HEK293 (cell line): ENCODE measurements at regions not wholly inside any gene's neighbourhood (a gene's known extent, or its start where the extent isn't known, plus 50 kb on each side); places are given as distances from the start of the nearest gene placed in this dataset.

Experiments used
- GLI2 ChIP-seq: fragments of 450-650 bp; formaldehyde crosslinking; IDR thresholded peaks from 2 replicates; pipeline ENCODE4; 2017; ENCODE audit warnings: missing biosample characterization, missing genetic modification characterization, low read depth, borderline replicate concordance
- KLF1 ChIP-seq: fragments of 450-650 bp; formaldehyde crosslinking; IDR thresholded peaks from 2 replicates; pipeline ENCODE4 v1.5.1; 2016; ENCODE audit warnings: missing biosample characterization, missing genetic modification characterization
- ZFP3 ChIP-seq: fragments of 450-650 bp; formaldehyde crosslinking; IDR thresholded peaks from 2 replicates; pipeline ENCODE4 v1.5.1; 2016; ENCODE audit warnings: low read depth, missing biosample characterization, missing genetic modification characterization
- ZNF350 ChIP-seq: fragments of 450-650 bp; formaldehyde crosslinking; IDR thresholded peaks from 2 replicates; pipeline ENCODE4 v1.5.0; 2017; ENCODE audit warnings: missing biosample characterization, mild to moderate bottlenecking, missing genetic modification characterization
- ZNF555 ChIP-seq: fragments of 450-650 bp; formaldehyde crosslinking; conservative IDR thresholded peaks from 2 replicates; pipeline ENCODE4 v1.5.1; 2017; ENCODE audit warnings: missing biosample characterization, mild to moderate bottlenecking, missing genetic modification characterization, inconsistent platforms
- ZNF707 ChIP-seq: fragments of 450-650 bp; formaldehyde crosslinking; IDR thresholded peaks from 2 replicates; pipeline ENCODE4 v1.5.1; 2016; ENCODE audit warnings: missing biosample characterization, missing genetic modification characterization
- TF ChIP-seq, protein P1 (sequence below): fragments of 450-650 bp; formaldehyde crosslinking; IDR thresholded peaks from 2 replicates; pipeline ENCODE4 v1.5.1; 2017; ENCODE audit warnings: missing biosample characterization, missing genetic modification characterization
- TF ChIP-seq, protein P2 (sequence below): fragments of 450-650 bp; formaldehyde crosslinking; IDR thresholded peaks from 2 replicates; pipeline ENCODE4 v1.5.1; 2016; ENCODE audit warnings: missing biosample characterization, missing genetic modification characterization
- TF ChIP-seq, protein P3 (sequence below): fragments of 450-650 bp; formaldehyde crosslinking; IDR thresholded peaks from 2 replicates; pipeline ENCODE4 v1.5.1; 2017; ENCODE audit warnings: missing biosample characterization, mild to moderate bottlenecking, missing genetic modification characterization, moderate library complexity

DNA sequence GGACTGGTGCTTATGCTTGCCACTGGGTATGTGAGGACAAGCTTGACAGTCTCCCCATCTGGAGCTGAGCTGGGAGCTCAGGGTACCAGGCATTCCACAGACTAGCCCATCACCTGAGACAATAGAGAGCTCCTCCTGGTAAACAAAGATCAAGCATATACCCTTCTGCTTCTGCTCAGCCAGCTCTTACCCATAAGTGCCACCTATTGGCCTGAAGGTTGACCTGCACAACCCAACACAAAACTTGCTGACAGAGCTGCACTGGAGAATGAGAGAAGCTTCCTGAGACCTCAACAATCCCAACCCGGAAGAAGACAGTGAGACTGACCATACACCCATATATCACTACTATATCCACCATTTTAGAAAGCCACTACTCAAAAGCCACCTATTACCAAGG, 1049.2 kb upstream of the INTU start:
- TF ChIP-seq ZNF555 (tag by site-specific recombination) (no peak), GLI2 (tag by site-specific recombination) (no peak), KLF1 (tag by site-specific recombination) (no peak), ZNF350 (tag by site-specific recombination) (no peak), ZFP3 (tag by site-specific recombination) (no peak), ZNF707 (tag by site-specific recombination) (no peak)
- TF ChIP-seq, protein P1, sequence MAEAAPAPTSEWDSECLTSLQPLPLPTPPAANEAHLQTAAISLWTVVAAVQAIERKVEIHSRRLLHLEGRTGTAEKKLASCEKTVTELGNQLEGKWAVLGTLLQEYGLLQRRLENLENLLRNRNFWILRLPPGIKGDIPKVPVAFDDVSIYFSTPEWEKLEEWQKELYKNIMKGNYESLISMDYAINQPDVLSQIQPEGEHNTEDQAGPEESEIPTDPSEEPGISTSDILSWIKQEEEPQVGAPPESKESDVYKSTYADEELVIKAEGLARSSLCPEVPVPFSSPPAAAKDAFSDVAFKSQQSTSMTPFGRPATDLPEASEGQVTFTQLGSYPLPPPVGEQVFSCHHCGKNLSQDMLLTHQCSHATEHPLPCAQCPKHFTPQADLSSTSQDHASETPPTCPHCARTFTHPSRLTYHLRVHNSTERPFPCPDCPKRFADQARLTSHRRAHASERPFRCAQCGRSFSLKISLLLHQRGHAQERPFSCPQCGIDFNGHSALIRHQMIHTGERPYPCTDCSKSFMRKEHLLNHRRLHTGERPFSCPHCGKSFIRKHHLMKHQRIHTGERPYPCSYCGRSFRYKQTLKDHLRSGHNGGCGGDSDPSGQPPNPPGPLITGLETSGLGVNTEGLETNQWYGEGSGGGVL (tag by site-specific recombination): no peak
- TF ChIP-seq, protein P2, sequence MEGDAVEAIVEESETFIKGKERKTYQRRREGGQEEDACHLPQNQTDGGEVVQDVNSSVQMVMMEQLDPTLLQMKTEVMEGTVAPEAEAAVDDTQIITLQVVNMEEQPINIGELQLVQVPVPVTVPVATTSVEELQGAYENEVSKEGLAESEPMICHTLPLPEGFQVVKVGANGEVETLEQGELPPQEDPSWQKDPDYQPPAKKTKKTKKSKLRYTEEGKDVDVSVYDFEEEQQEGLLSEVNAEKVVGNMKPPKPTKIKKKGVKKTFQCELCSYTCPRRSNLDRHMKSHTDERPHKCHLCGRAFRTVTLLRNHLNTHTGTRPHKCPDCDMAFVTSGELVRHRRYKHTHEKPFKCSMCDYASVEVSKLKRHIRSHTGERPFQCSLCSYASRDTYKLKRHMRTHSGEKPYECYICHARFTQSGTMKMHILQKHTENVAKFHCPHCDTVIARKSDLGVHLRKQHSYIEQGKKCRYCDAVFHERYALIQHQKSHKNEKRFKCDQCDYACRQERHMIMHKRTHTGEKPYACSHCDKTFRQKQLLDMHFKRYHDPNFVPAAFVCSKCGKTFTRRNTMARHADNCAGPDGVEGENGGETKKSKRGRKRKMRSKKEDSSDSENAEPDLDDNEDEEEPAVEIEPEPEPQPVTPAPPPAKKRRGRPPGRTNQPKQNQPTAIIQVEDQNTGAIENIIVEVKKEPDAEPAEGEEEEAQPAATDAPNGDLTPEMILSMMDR (tag by site-specific recombination): no peak
- TF ChIP-seq, protein P3, sequence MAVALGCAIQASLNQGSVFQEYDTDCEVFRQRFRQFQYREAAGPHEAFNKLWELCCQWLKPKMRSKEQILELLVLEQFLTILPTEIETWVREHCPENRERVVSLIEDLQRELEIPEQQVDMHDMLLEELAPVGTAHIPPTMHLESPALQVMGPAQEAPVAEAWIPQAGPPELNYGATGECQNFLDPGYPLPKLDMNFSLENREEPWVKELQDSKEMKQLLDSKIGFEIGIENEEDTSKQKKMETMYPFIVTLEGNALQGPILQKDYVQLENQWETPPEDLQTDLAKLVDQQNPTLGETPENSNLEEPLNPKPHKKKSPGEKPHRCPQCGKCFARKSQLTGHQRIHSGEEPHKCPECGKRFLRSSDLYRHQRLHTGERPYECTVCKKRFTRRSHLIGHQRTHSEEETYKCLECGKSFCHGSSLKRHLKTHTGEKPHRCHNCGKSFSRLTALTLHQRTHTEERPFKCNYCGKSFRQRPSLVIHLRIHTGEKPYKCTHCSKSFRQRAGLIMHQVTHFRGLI (tag by site-specific recombination): no peak
